HG03354 (cell line): ENCODE measurements at regions not wholly inside any gene's neighbourhood (a gene's known extent, or its start where the extent isn't known, plus 50 kb on each side); places are given as distances from the start of the nearest gene placed in this dataset.
"Not testable (repeated sequence)": the region's sequence is repeated elsewhere in the genome, so short reads cannot be mapped to it uniquely, and the experiment has no call there.

Experiments used
- ATAC-seq: cut with Tn5 transposase; IDR thresholded peaks from one replicate; pipeline ENCODE4 v1.9.1; 2021; ENCODE audit warnings: mild to moderate bottlenecking; ENCODE audit not compliant: unreplicated experiment, poor library complexity, severe bottlenecking

DNA sequence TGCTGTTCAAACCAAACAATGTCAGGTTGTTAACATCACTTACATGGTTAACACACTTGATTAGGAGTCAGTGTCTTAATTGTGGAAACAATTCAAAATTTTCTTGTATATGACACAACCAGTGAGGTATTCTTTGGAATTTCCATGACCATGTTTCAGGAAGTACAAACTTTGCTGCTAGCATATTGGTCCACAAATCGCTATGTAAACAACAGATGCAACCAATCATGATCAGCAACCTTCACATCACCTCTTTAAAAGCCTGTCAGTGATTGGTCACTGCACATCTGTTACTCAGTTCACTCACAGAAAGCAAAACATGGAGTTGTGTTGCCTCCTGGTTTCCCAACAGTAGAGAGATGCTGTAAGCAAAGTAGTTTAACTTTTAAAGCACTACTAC is 108.9 kb upstream of the FAM3C start:
- ATAC-seq: no peak

DNA sequence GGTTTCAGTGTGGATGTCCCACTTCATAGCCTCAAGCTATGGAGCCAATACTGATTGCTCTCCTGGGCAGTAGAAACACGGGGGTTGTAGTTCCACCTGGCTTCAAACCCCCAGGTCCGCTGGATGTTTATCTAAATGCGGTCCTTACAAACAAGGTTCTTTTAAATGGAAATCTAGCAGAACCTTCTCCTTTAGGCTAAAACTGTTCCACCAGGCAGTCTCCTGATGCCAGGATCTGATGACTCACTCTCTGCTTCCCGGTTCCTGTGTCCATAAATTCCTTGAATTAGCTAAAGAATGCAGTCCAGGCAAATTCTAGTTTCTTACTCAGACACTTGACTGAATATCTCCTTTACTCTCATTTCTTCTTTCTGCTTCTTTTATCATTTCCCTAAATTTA is 108.4 kb upstream of the FAM3C start:
- ATAC-seq: no peak

DNA sequence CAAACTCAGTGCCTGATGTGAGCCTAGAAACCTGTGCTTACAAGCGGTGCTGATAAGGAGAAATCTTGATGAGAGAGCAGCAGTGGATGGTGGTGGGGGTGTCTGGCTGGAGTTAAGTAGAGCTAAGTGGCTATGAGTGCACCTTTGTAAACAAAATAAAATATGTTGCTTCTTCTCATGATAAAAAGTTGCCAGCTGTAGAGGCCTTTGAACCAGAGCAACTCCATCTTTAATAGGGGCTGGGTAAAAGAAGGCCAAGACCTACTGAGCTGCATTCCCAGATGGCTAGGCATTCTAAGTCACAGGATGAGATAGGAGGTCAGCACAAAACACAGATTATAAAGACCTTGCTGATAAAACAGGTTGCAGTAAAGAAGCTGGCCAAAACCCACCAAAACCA is 107.6 kb upstream of the FAM3C start:
- ATAC-seq: no peak

DNA sequence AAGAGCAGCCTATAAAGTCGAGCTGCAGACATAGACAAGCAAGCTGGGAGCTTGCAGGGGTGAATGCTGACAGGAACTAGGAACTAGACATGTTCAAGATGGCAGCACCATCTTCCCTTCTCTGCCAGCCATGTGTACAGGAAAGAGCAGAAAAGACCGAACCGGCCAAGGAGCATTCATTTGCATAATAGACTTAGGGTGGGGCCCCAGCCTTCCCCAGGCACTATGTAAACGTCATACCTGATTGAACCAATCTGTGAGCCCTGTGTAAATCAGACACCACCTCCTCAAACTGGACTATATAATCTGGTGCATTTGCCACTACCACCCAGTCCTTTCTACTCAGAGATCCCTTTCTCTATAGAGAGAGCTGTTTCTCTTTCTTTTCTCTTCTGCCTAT is 106.9 kb upstream of the FAM3C start:
- no peak for ATAC-seq

DNA sequence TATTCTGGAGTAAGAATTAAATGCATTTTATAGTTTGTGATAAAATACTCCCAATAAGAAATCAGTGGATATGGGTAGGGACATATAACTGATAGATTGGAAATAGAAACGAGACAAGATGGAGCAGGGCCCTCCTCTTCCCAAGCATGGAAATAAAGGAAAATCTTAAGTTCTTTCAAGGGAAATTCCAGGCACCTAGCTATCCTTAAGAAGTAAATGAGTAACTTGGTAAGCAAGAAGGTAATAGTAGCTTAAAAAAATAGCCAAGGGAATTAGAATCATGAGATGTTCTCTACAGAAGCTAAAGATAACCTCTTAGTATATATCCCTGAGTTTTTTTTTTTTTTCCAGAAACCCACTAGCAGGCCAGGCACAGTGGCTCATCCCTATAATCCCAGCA is 105.5 kb upstream of the FAM3C start:
- ATAC-seq: no peak

DNA sequence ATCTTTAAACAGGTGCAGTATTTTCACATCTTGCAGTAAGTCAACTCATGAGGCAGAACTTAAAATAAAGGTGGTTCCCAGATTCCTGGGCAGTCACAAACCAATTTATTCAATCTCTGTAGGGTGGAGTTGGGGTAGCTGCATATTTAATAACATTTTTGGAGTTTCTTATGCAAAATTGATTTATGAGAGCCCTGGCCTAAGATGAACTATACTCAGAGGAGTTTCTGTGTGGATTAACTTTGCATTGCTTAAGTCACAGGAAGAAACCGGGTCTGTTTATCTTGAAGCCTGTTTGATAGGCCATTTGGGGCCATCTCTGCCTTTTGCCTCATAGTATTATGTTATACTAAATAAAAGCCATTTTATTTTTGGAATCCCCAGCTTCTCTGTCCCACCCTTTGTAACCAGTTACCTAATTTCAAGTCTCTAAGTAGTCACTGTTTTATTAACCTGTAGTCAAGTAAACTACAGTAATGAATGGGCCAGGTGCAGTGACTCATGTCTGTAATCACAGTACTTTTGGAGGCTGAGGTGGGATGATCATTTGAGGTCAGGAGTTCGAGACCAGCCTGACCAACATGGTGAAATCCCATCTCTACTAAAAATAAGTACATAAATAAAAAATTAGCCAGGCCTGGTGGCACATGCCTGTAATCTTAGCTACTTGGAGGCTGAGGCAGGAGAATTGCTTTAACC is 104.4 kb upstream of the FAM3C start:
- ATAC-seq: peak; percentile 63

GRCh38 chr7:121499624-121500023 is 103.5 kb upstream of the FAM3C start:
- no peak for ATAC-seq

DNA sequence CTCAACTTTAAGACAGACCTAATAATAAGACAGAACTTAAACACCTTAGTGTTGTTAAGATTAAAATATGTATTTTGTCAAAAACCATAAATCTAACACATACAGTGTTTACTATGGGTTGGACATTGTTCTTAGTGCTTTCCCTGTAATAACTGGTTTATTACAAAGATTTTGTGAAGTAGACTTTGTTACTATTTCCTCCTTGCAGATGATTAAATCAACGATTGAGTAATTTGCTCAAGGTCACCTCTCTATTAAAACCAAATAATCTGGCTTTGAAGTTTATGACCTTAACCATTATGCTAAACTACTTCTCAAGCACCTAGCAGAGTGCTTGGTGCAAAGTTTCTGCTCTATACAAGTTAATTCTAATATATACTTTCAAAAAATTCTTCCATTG is 102.7 kb upstream of the FAM3C start:
- ATAC-seq: no peak

- not testable (repeated sequence) for ATAC-seq
Measured at GRCh38 chr7:121497545-121497944, 101.4 kb upstream of the FAM3C start.

DNA sequence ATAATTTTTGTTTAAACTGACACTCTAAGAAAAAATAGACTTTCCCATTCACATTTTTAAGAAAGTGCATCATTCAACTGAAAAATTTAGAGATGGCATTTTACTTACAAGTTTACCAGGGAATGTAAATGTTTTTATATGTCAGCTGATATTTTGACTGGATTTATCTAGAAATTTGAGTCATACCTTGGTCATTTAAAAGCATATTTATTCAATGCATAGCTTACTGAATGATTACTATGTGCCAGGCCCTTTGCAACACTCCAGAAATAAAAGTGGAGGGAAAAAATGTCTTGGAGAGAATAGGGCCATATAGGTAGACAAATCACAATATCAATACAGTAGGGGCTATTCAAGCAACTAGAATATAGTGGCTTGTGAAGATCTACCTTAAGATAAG is 98.4 kb upstream of the FAM3C start:
- ATAC-seq: no peak

DNA sequence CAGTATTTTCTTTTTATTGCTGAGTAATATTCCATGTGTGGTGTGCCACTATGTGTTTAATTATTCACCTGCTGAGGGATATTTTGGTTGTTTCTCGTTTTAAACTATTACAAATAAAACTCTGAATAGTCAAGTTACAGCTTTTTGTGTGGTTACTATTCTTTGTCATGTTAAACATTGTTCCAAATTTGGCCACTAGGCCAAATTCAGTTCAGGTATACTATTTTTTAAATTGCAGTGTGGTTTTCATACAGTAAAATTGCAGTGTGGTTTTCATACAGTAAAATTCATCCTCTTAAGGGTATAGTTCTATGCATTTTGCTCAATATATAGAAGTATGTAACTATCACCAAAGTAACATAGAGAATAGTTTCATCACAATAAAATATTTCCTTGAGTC is 97.4 kb upstream of the FAM3C start:
- ATAC-seq: peak; percentile 45

DNA sequence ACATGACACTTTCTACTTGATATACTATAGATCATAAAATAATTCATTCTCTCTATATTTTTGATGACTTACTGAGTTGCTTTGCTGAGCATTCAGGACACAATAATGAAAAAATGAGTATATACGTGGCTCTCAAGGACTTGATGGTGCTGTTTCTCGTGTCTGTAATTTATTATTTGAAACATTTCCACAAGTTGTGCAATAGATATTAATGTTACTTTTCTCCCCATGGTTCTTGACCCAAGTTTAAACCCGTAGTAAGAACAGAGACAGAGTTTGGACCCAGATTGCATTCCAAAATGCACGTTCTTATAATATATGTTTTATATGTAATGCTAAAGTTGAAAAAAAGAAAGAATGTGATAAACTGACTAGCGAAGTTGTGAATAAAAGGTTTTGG is 94.2 kb upstream of the FAM3C start:
- ATAC-seq: no peak

GRCh38 chr7:121489440-121489839 is 93.3 kb upstream of the FAM3C start:
- ATAC-seq: no peak

DNA sequence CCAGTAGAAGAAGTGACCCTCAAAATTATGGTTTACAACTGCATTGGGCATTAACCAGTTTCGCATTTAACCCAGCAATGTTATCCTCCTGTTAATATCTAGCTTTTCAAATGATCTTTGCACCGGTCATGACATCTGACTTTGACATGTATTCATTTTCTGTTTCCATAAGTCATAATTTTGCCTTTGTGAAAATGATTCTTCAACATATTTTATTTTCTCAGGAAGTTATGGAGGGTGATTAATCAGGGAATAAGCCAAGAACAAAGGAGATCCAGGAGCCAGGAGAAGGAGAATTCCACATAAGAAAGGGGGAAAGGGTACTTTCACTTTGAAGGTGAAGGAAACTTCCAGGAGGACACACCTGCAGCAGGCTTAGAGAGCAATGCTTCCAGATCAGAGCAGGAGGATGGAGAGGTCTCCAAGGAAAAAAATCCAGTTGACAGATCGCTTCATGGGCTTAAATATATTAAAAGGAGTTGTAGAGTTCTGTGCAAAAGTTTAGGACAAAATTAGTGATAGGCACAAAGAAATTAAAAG is 92.1 kb upstream of the FAM3C start:
- no peak for ATAC-seq

DNA sequence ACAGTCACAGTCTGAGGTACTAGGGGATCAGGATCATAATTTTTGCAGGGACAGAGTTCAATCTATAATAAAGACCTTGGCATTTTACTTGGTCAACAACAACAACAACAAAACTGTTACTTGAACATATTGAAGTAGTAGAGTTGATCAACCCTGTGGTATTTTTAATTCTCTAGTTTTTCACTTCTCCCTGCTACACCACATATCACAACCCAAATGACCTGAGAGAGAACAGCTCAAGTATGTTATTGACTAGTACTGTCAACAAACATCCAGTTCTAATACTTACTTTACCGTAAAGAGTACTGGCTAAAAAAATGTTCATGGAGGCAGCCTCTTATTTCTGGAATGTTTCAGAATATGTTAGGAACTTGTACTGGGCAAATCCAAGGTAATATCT is 90.5 kb upstream of the FAM3C start:
- ATAC-seq: no peak

DNA sequence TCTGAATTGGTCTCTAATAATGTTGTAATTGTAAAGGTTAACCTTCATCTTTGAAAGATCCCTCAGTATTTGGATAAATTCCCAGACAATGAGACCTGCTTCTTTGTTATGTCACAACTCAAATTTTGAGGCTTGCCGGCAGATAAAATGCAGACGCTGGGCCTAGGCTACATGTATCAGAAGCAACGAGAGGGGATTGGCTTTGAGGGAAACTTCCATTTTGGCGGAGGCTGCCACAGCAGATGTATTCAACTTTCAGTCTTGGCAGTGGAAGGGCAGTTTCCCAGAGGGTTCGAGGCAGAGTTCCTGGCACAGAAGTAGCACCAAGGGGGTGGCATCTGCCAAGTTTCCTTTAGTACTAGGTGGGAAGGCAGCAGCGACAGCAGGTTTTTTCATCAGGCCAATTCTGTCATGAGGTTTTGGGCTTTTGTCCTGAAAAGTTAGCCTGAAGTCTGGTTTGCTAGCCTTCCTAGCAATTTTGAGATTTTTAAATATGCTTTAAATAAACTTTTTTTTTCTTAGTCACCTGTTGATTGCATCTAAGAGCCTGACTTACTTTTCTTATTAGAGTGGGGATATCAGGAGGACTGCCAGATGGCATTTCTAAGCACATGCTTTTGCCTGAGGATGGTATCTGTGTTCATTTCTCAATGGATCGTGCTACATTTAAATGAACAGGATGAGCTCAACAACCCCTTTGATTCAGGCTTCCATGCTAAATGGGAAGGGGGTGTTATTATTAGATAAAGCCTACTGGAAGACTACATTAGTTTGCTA is 89.5 kb upstream of the FAM3C start:
- ATAC-seq: no peak

DNA sequence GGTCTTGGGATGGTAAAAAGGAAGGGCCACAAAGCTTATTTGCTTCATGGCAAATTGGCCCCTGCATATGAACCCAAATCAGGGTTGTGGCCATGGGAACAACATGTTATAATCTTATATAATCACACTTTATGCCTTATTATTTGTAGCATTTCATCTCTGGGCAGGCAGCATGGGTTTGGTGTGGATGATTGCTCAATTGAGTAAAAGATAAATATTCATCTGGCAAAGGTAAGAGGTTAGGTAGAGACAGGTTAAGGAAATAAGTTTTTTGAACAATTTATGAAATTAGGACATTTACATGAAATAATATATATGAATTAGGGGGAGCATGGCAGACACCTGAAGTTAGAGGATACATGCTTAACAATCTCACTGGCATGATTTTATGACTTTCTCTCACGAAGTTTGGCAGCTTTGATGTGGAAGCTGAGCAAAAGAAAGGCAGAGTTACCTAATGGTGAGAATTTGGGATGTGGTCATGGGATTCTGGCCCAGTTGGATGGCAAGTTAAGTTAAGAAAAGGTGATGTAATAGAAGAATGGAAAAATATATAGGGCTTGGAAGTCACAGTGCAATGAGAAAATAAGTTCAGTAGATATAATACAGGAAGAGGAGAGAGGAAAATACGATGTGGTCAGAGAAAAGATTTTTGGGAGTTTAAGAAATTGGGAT is 88.1 kb upstream of the FAM3C start:
- ATAC-seq: no peak

DNA sequence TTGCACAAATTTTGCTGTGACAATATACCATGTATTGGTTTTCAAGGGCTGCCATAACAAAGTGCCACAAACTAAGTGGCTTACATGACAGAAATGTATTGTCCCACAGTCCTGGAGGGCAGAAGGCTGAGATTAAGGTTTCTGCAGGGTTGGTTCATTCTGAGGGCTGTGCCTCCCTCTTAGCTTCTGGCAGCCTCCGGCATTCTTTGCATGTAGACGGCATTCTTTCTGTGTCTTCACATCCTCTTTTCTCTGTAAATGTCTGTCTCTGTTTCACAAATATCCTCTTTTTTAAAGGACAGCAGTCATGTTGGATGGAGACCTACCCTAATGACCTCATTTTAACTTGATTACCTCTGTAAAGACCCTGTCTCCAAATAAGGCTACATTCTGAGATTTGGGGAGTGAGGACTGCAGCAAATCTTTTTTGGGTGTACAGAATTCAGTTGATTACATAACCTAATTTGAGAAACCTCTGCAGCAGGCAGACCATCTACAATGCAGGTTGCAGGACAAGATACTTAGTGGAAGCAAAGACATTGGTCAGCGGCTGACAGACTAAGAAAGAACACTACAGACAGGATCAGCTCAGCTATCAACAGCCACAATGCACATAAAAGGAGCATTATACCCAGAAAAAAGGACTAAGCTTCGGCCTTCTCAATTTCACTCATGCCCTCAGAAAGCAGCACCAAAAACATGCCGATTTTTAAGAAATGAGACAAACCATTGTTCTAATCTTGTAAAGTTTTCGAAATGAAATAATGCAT is 84.6 kb upstream of the FAM3C start:
- ATAC-seq: no peak

- ATAC-seq: no peak
Measured at GRCh38 chr7:121480058-121480457, 84.0 kb upstream of the FAM3C start.

GRCh38 chr7:121479466-121479865 is 83.4 kb upstream of the FAM3C start:
- ATAC-seq: no peak
